Body of pancreas (tissue), 4 donors: ENCODE measurements at regions not wholly inside any gene's neighbourhood (a gene's known extent, or its start where the extent isn't known, plus 50 kb on each side); places are given as distances from the start of the nearest gene placed in this dataset.

Experiments
- ATAC-seq: fragments of 150-250 bp; one replicate; pipeline ENCODE4 v1.9.1; 2016
- DNase-seq, 4 donors: peaks; one replicate each; pipeline ENCODE4 v3.0.0-alpha.2; 2019
- H3K27ac ChIP-seq, 4 donors: fragments of 200-600 bp; sonication (generic); 1 replicate in 3 of 4; 2 replicates in 1 of 4; pipeline versions ENCODE4 v1.5.1 to v1.6.1; 2016 to 2019; ENCODE audit warnings: mild to moderate bottlenecking in 1 of 4, mixed read lengths in 1 of 4, moderate library complexity in 1 of 4
- H3K27me3 ChIP-seq, 2 donors: fragments of 200-600 bp; sonication (generic); one replicate each; pipeline ENCODE4 v1.6.0; 2016; ENCODE audit warnings: mild to moderate bottlenecking in 1 of 2
- H3K36me3 ChIP-seq, 2 donors: fragments of 200-600 bp; sonication (generic); replicated peaks in 1 of 2; 2 replicates each; pipeline ENCODE4 v1.5.1; 2016; ENCODE audit warnings: low read depth in 2 of 2; ENCODE audit not compliant: insufficient read depth in 1 of 2
- H3K4me1 ChIP-seq: fragments of 200-600 bp; sonication (generic); one replicate; pipeline ENCODE4 v1.6.0; 2016
- H3K4me3 ChIP-seq, 2 donors: fragments of 200-600 bp; sonication (generic); 1 replicate in 1 of 2; 2 replicates in 1 of 2; pipeline ENCODE4 v1.5.1; 2016 to 2019
- H3K9me3 ChIP-seq, 3 donors: fragments of 200-600 bp; sonication (generic); 1 replicate in 2 of 3; 2 replicates in 1 of 3; pipeline ENCODE4 v1.5.1; 2016
- POLR2A ChIP-seq, 3 donors: fragments of 450-650 bp; IDR thresholded peaks; one replicate each; pipeline ENCODE4 v1.6.1; 2016; ENCODE audit warnings: antibody characterized with exemption in 3 of 3, mild to moderate bottlenecking in 2 of 3
- WGBS, 2 donors: methylation state at CpG; one replicate each; pipeline ENCODE4 v1.1.5; 2017; 5-methylcytosine and 5-hydroxymethylcytosine counted together
- intact Hi-C: fragments of 100-400 bp; cut with DNase I; formaldehyde crosslinking; loops from one replicate; pipeline ENCODE4 v1.15.1; 2023
- TF ChIP-seq, protein P1 (sequence below), 7 experiments: fragments of 450-650 bp in 4 of 7; fragments of 200-600 bp in 3 of 7; sonication (generic) in 3 of 7; IDR thresholded peaks; one replicate each; pipeline ENCODE4 v1.5.1; 2016 to 2019; ENCODE audit warnings: antibody characterized with exemption in 7 of 7

DNA sequence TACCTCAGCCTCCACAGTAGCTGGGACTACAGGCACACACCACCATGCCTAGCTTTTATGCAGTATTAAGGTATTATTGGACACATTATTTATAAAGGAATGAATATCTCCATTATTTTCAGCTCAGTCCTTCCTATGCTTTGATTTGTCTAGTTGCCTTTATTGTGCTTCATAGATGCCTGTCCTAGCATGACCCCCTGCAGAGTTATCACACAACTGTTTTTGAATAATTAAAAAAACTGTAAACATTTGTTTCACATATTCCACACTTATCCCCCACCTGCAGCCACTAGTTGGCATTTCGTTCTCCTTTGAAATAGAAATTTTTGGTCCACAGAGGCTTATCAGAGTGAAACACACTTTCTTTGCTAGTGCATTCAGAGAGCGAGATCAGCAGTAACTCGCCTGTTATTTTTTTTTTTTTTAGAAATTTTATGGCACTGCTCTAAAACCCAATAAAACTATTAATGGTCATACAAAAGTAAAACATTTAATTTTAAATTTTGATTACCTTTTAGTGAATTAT lies 151.8 kb upstream of the RASA1 start:
- no peaks in the 10 kb centered on the region for H3K36me3 ChIP-seq
- 48 to 69% methylated on average over 3 of the region's 3 CpGs for WGBS, 2 donors
- H3K27me3 ChIP-seq, result no peaks in the 10 kb centered on the region
- ATAC-seq (no peak), DNase-seq (no peak)
- H3K9me3 ChIP-seq, result no peaks in the 10 kb centered on the region
- H3K4me1 ChIP-seq, result no peaks in the 10 kb centered on the region
- TF ChIP-seq, protein P1, sequence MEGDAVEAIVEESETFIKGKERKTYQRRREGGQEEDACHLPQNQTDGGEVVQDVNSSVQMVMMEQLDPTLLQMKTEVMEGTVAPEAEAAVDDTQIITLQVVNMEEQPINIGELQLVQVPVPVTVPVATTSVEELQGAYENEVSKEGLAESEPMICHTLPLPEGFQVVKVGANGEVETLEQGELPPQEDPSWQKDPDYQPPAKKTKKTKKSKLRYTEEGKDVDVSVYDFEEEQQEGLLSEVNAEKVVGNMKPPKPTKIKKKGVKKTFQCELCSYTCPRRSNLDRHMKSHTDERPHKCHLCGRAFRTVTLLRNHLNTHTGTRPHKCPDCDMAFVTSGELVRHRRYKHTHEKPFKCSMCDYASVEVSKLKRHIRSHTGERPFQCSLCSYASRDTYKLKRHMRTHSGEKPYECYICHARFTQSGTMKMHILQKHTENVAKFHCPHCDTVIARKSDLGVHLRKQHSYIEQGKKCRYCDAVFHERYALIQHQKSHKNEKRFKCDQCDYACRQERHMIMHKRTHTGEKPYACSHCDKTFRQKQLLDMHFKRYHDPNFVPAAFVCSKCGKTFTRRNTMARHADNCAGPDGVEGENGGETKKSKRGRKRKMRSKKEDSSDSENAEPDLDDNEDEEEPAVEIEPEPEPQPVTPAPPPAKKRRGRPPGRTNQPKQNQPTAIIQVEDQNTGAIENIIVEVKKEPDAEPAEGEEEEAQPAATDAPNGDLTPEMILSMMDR (IDR thresholded peaks at IDR 0.05), result no peak
- no peak for TF ChIP-seq POLR2A (IDR thresholded peaks at IDR 0.05)
- no peak overlapping the region for H3K4me3 ChIP-seq
- intact Hi-C loops, result no loop called here
- H3K27ac ChIP-seq, result no peak overlapping the region

DNA sequence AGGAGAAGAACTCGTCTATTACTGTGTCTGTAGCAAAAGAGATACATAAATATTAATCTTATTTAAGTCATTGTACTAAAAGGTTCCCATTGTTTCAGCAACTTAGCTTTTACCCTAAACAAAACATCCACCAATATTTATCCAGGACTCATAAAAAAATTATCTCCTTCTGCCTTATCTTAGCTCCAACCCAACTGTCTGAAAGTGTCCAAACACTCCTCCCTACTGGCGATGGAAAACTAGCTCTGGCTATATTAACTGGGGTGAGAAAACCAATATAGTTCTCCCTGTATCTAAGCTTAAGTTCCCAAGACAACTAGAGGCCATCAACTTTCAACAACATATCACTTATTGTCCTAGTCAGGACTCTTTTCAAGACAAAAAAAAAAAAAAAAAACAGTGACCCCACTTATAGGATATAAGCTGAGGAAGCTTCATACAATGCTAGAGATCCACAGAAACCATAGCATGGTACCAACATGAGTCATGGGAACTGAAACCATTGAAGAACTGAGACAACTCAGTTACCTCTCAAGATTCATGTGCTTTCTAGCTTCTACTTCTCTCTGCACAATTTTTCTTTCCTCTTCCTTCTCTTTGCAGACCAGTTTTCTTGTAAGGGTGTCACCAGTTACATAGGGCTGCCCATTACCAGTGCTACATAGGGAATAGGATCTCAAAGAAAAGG lies 150.7 kb upstream of the RASA1 start:
- no peak for ATAC-seq
- no peaks in the 10 kb centered on the region for H3K36me3 ChIP-seq
- intact Hi-C loops, result no loop called here
- WGBS, 2 donors, result 54 to 65% methylated on average over 2 of the region's 2 CpGs
- no peak overlapping the region for H3K4me3 ChIP-seq
- no peaks in the 10 kb centered on the region for H3K9me3 ChIP-seq
- no peaks in the 10 kb centered on the region for H3K27me3 ChIP-seq
- TF ChIP-seq POLR2A (IDR thresholded peaks at IDR 0.05), result no peak
- TF ChIP-seq, protein P1 (IDR thresholded peaks at IDR 0.05), result no peak
- no peaks in the 10 kb centered on the region for H3K4me1 ChIP-seq
- no peak for DNase-seq
- no peak overlapping the region for H3K27ac ChIP-seq

DNA sequence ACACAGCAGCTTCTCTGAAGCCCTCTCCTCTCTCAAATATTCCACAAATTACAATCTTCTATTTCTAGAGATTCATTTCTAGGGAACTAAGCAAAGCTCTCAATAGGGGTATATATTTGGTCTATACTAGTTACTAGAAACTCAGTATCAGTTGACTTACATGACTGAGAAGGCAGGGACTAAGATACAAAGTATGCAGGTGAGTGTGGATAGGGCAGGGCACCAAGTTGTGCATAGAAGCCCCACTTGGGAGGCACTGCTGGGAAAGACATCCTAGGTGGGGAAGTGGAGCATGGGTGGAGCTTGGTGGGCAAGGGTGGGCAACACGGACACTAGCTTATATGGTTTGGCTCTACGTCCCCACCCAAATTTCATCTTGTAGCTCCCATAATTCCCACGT lies 148.1 kb upstream of the RASA1 start:
- Histone ChIP-seq H3K27me3 (no peaks in the 10 kb centered on the region), H3K4me1 (no peaks in the 10 kb centered on the region), H3K36me3 (no peaks in the 10 kb centered on the region), H3K27ac (no peak overlapping the region), H3K9me3 (no peaks in the 10 kb centered on the region), H3K4me3 (no peak overlapping the region)
- DNase-seq (no peak), ATAC-seq (no peak)
- 65 to 72% methylated on average over 3 of the region's 3 CpGs for WGBS, 2 donors
- TF ChIP-seq, protein P1 (IDR thresholded peaks at IDR 0.05), result no peak
- TF ChIP-seq POLR2A (IDR thresholded peaks at IDR 0.05), result no peak
- intact Hi-C loops, result no loop called here

DNA sequence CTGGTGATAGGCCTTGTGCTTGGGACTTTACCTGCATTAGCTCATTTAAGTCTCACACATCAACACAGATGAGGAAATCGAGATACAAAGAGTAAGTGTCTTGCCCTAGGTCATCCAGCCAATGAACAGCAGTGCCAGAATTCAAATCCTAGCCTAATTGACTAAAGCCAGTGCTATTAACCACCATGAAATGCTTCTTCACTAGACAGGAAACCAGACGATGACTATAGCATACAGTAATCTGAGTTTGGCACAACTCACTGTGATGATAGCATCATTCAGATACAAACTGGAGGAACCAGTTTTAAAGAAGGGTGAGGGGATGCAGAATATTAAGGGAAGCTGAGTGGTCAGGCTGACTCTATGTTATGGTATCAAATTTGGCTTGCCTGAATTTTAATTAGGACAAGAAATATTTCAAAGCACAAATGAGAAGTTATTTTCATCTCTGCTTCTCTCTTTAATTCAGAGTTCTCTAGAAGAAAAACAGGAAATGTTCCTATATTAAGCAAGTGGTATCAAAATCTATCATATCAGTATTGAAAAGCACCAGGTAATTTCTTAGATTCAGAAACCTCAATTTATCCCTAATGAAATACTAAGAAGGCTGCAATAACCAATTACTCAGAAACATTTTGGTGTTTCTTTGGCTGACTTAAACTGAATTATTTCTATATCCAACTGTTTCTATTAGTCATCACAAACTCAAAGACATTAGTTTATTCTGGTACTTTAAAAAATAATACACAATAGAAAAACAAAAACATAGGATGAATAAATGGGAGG lies 147.0 kb upstream of the RASA1 start:
- 17 to 28% methylated on average over 2 of the region's 2 CpGs for WGBS, 2 donors
- TF ChIP-seq, protein P1 (IDR thresholded peaks at IDR 0.05), result no peak

More for the DNA sequence above, 147.0 kb upstream of the RASA1 start:
- Histone ChIP-seq H3K27ac (peak overlapping the region in 1 of 4 donors; percentile 13), H3K4me3 (no peak overlapping the region), H3K27me3 (no peaks in the 10 kb centered on the region), H3K4me1 (no peaks in the 10 kb centered on the region), H3K36me3 (no peaks in the 10 kb centered on the region), H3K9me3 (no peaks in the 10 kb centered on the region)
- ATAC-seq (peak; percentile 33), DNase-seq (peak in 1 of 4 donors; percentile 3)
- intact Hi-C loops, result no loop called here
